H9 (cell line): ENCODE measurements at regions not wholly inside any gene's neighbourhood (a gene's known extent, or its start where the extent isn't known, plus 50 kb on each side); places are given as distances from the start of the nearest gene placed in this dataset.

Experiments
- DNase-seq: peaks from one replicate; pipeline ENCODE4 v3.0.0-alpha.2; 2017
- H2AFZ ChIP-seq: one replicate; pipeline ENCODE4 v1.6.1; 2013; ENCODE audit warnings: mild to moderate bottlenecking, low read length, control low read depth, moderate library complexity
- H2AK5ac ChIP-seq: 2 replicates; pipeline ENCODE4 v1.6.1; 2013; ENCODE audit warnings: low read length, control low read depth, mixed read lengths; ENCODE audit not compliant: insufficient read length
- H2BK120ac ChIP-seq: one replicate; pipeline ENCODE4 v1.6.1; 2013; ENCODE audit warnings: low read depth, mild to moderate bottlenecking, low read length, control low read depth, inconsistent platforms; ENCODE audit not compliant: poor library complexity, severe bottlenecking
- H2BK12ac ChIP-seq: 2 replicates; pipeline ENCODE4 v1.6.1; 2013; ENCODE audit warnings: low read length, control low read depth, mixed read lengths, low read depth; ENCODE audit not compliant: insufficient read length
- H2BK15ac ChIP-seq: 2 replicates; pipeline ENCODE4 v1.6.1; 2013; ENCODE audit warnings: low read depth, low read length, control low read depth
- H2BK20ac ChIP-seq: one replicate; pipeline ENCODE4 v1.6.1; 2013; ENCODE audit warnings: low read depth, mild to moderate bottlenecking, low read length, control low read depth, inconsistent platforms; ENCODE audit not compliant: poor library complexity, severe bottlenecking
- H2BK5ac ChIP-seq: 2 replicates; pipeline ENCODE4 v1.6.1; 2013; ENCODE audit warnings: low read length, control low read depth, mixed read lengths; ENCODE audit not compliant: insufficient read length
- H3K14ac ChIP-seq: 2 replicates; pipeline ENCODE4 v1.6.1; 2013; ENCODE audit warnings: low read length, control low read depth; ENCODE audit not compliant: insufficient read depth
- H3K18ac ChIP-seq: 2 replicates; pipeline ENCODE4 v1.6.1; 2013; ENCODE audit warnings: low read depth, mild to moderate bottlenecking, mixed read lengths, low read length, control low read depth; ENCODE audit not compliant: insufficient read length
- H3K23ac ChIP-seq: 2 replicates; pipeline ENCODE4 v1.6.1; 2013; ENCODE audit warnings: low read length, control low read depth, mixed read lengths, low read depth; ENCODE audit not compliant: insufficient read length
- H3K23me2 ChIP-seq: 2 replicates; pipeline ENCODE4 v1.6.1; 2013; ENCODE audit warnings: low read depth, mild to moderate bottlenecking, mixed read lengths, low read length, control low read depth; ENCODE audit not compliant: insufficient read length, poor library complexity, severe bottlenecking
- H3K27ac ChIP-seq: 2 replicates; pipeline ENCODE4 v1.5.1; 2013; ENCODE audit warnings: low read length, control low read depth, mixed read lengths, low read depth; ENCODE audit not compliant: insufficient read length
- H3K27me3 ChIP-seq: 2 replicates; pipeline ENCODE4 v1.6.1; 2013; ENCODE audit warnings: low read length, control low read depth, inconsistent platforms; ENCODE audit not compliant: insufficient read depth
- H3K4ac ChIP-seq: 2 replicates; pipeline ENCODE4 v1.6.1; 2013; ENCODE audit warnings: low read depth, mild to moderate bottlenecking, control low read depth, inconsistent platforms, low read length, moderate library complexity
- H3K4me1 ChIP-seq: 2 replicates; pipeline ENCODE4 v1.6.1; 2013; ENCODE audit warnings: low read length, control low read depth, inconsistent platforms; ENCODE audit not compliant: insufficient read depth
- H3K4me2 ChIP-seq: 2 replicates; pipeline ENCODE4 v1.6.1; 2013; ENCODE audit warnings: low read length, control low read depth, mixed read lengths; ENCODE audit not compliant: insufficient read length, insufficient read depth
- H3K56ac ChIP-seq: 2 replicates; pipeline ENCODE4 v1.6.1; 2013; ENCODE audit warnings: low read depth, mild to moderate bottlenecking, mixed read lengths, low read length, control low read depth; ENCODE audit not compliant: insufficient read length
- H3K79me1 ChIP-seq: 2 replicates; pipeline ENCODE4 v1.6.1; 2013; ENCODE audit warnings: low read depth, mild to moderate bottlenecking, moderate library complexity, low read length, control low read depth, inconsistent platforms; ENCODE audit not compliant: insufficient read depth, poor library complexity, severe bottlenecking
- H3K79me2 ChIP-seq: 2 replicates; pipeline ENCODE4 v1.6.1; 2013; ENCODE audit warnings: low read length, control low read depth, inconsistent platforms; ENCODE audit not compliant: insufficient read depth
- H3K9ac ChIP-seq: 2 replicates; pipeline ENCODE4 v1.6.1; 2013; ENCODE audit warnings: low read length, control low read depth, mixed read lengths; ENCODE audit not compliant: insufficient read length; ENCODE audit errors: extremely low read depth
- H3K9me3 ChIP-seq: one replicate; pipeline ENCODE4 v1.6.1; 2013; ENCODE audit warnings: low read depth, low read length, inconsistent platforms; ENCODE audit not compliant: control insufficient read depth
- H3T11ph ChIP-seq: one replicate; pipeline ENCODE4 v1.6.1; 2013; ENCODE audit warnings: mild to moderate bottlenecking, low read length, control low read depth, inconsistent platforms
- H4K20me1 ChIP-seq: one replicate; pipeline ENCODE4 v1.6.1; 2013; ENCODE audit not compliant: control insufficient read depth, insufficient read length, insufficient read depth
- H4K5ac ChIP-seq: 2 replicates; pipeline ENCODE4 v1.6.1; 2013; ENCODE audit warnings: low read depth, mild to moderate bottlenecking, mixed read lengths, low read length, control low read depth; ENCODE audit not compliant: insufficient read length
- H4K8ac ChIP-seq: replicated peaks from 2 replicates; pipeline ENCODE4 v1.6.1; 2013; ENCODE audit warnings: low read length, control low read depth, mixed read lengths, low read depth; ENCODE audit not compliant: insufficient read length
- H4K91ac ChIP-seq: 2 replicates; pipeline ENCODE4 v1.6.1; 2013; ENCODE audit warnings: low read depth, mild to moderate bottlenecking, moderate library complexity, mixed read lengths, low read length, control low read depth; ENCODE audit not compliant: insufficient read length
- H3K27ac Mint-ChIP-seq, 3 experiments: 2 replicates in 2 of 3; 3 replicates in 1 of 3; pipeline ENCODE4 v1.8.0; 2020 to 2021; ENCODE audit warnings: mixed read lengths in 3 of 3, mild to moderate bottlenecking in 1 of 3, moderate library complexity in 1 of 3
- H3K27me3 Mint-ChIP-seq: 2 replicates; pipeline ENCODE4 v1.8.0; 2021; ENCODE audit warnings: low read depth, mild to moderate bottlenecking, moderate library complexity, mixed read lengths
- H3K36me3 Mint-ChIP-seq, 3 experiments: 2 replicates in 2 of 3; 3 replicates in 1 of 3; pipeline ENCODE4 v1.8.0; 2020 to 2021; ENCODE audit warnings: low read depth in 3 of 3, mixed read lengths in 3 of 3; ENCODE audit not compliant: insufficient read depth in 1 of 3
- H3K4me1 Mint-ChIP-seq, 2 experiments: 2 replicates each; pipeline ENCODE4 v1.8.0; 2020; ENCODE audit warnings: mixed read lengths in 2 of 2
- H3K4me3 Mint-ChIP-seq, 2 experiments: 2 replicates in 1 of 2; 3 replicates in 1 of 2; pipeline ENCODE4 v1.8.0; 2020 to 2021; ENCODE audit warnings: mild to moderate bottlenecking in 2 of 2, mixed read lengths in 2 of 2, moderate library complexity in 1 of 2
- H3K9me3 Mint-ChIP-seq, 2 experiments: 2 replicates in 1 of 2; 3 replicates in 1 of 2; pipeline ENCODE4 v1.8.0; 2020; ENCODE audit warnings: mild to moderate bottlenecking in 2 of 2, mixed read lengths in 2 of 2, moderate library complexity in 1 of 2
- WGBS: extraction: QIAGEN DNeasy Blood & Tissue Kit; methylation state at CpG from one replicate; pipeline ENCODE4 v1.1.7; 2013; ENCODE audit warnings: missing lambda C conversion rate, low lambda C conversion rate, mixed read lengths; ENCODE audit not compliant: insufficient read length; ENCODE audit errors: extremely low coverage; 5-methylcytosine and 5-hydroxymethylcytosine counted together
- TF ChIP-seq, protein P1 (sequence below): fragments of 200-600 bp; sonication (generic); conservative IDR thresholded peaks from 3 replicates; pipeline ENCODE4 v1.8.0; 2021; ENCODE audit warnings: antibody characterized with exemption, mild to moderate bottlenecking

DNA sequence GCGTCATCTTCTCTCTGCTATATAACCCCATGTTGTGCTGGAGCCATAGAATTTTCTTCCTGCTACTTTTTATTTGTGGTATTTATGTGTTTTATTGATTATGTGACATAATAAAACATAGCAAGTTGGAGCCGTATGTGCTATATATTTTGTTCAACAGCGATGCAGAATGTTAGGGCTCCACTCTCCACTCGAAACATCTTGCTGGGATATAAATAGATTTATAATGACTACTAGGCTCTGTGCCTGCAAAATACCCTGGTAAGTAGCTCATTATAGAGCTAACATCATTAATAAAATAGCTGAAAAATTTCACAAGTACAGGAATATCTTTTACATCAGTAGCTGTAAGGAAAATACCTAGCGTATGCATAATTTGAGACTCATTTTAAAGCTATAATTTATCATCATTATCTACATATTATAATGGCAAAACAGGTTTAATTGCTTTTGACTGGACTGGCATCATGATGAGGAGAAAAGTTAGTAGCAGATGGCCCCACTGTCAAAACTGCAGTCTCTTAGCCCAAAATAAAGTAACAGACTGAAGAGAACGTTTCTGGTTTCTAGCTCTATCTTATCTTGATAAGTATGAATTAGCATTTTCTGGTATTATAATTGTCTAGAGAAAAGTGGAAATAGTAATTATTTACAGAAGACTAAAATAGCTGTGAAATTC is 263.0 kb downstream of the NEDD1 start:
- Histone ChIP-seq H2BK5ac (no peak overlapping the region), H3K79me1 (no peaks in the 10 kb centered on the region), H3K14ac (no peak overlapping the region), H4K8ac (no peak overlapping the region), H3K27ac (no peak overlapping the region), H2BK12ac (no peak overlapping the region), H3K23me2 (no peaks in the 10 kb centered on the region), H3K4me1 (no peaks in the 10 kb centered on the region; the same call in 1 of the 2 replicates), H2AK5ac (no peak overlapping the region), H2BK15ac (no peak overlapping the region), H4K5ac (no peak overlapping the region), H3K79me2 (no peaks in the 10 kb centered on the region), H3K4me2 (no peak overlapping the region), H3K9ac (no peak overlapping the region), H4K20me1 (no peaks in the 10 kb centered on the region), H3K18ac (no peak overlapping the region), H3K9me3 (no peaks in the 10 kb centered on the region), H3K4ac (no peak overlapping the region), H2BK20ac (no peak overlapping the region), H2BK120ac (no peak overlapping the region), H3T11ph (no peak overlapping the region), H3K27me3 (no peaks in the 10 kb centered on the region), H4K91ac (no peak overlapping the region), H3K56ac (no peak overlapping the region), H3K23ac (no peak overlapping the region), H2AFZ (no peak overlapping the region)
- Mint-ChIP-seq H3K27ac (no peak overlapping the region), H3K9me3 (no peaks in the 10 kb centered on the region), H3K27me3 (no peaks in the 10 kb centered on the region), H3K4me1 (peaks cover 20% of the 10 kb centered on the region in 2 experiments), H3K36me3 (no peaks in the 10 kb centered on the region), H3K4me3 (no peak overlapping the region)
- TF ChIP-seq, protein P1, sequence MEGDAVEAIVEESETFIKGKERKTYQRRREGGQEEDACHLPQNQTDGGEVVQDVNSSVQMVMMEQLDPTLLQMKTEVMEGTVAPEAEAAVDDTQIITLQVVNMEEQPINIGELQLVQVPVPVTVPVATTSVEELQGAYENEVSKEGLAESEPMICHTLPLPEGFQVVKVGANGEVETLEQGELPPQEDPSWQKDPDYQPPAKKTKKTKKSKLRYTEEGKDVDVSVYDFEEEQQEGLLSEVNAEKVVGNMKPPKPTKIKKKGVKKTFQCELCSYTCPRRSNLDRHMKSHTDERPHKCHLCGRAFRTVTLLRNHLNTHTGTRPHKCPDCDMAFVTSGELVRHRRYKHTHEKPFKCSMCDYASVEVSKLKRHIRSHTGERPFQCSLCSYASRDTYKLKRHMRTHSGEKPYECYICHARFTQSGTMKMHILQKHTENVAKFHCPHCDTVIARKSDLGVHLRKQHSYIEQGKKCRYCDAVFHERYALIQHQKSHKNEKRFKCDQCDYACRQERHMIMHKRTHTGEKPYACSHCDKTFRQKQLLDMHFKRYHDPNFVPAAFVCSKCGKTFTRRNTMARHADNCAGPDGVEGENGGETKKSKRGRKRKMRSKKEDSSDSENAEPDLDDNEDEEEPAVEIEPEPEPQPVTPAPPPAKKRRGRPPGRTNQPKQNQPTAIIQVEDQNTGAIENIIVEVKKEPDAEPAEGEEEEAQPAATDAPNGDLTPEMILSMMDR: no peak
- no peak for DNase-seq
- no CpG with 5 or more reads among the region's 6 CpGs for WGBS
